PFSK-1 (cell line): ENCODE measurements at regions not wholly inside any gene's neighbourhood (a gene's known extent, or its start where the extent isn't known, plus 50 kb on each side); places are given as distances from the start of the nearest gene placed in this dataset.

ENCODE experiments used
- FOXP2 ChIP-seq: optimal IDR thresholded peaks from 2 replicates; pipeline ENCODE3; 2011; ENCODE audit warnings: borderline replicate concordance, control low read depth, inconsistent platforms; ENCODE audit not compliant: insufficient read depth; ENCODE audit errors: extremely low read length, extremely low read depth
- POLR2AphosphoS5 ChIP-seq: IDR thresholded peaks from 2 replicates; pipeline ENCODE4 v1.6.1; 2012; ENCODE audit warnings: low read depth, mild to moderate bottlenecking, control low read depth, low read length, moderate library complexity
- REST ChIP-seq, 2 experiments: IDR thresholded peaks; 2 replicates each; pipeline versions ENCODE4 v1.6.1 to v1.8.0; 2011 to 2012; ENCODE audit warnings: low read depth in 2 of 2, low read length in 2 of 2, control low read depth in 1 of 2, inconsistent platforms in 1 of 2, mild to moderate bottlenecking in 1 of 2, moderate library complexity in 1 of 2; ENCODE audit not compliant: insufficient read depth in 1 of 2
- SIN3A ChIP-seq: IDR thresholded peaks from 2 replicates; pipeline ENCODE4 v1.6.1; 2012; ENCODE audit warnings: mild to moderate bottlenecking, low read length, moderate library complexity, borderline replicate concordance; ENCODE audit not compliant: insufficient read depth
- TAF1 ChIP-seq: IDR thresholded peaks from 2 replicates; pipeline ENCODE4 v1.6.1; 2012; ENCODE audit warnings: low read length, control low read depth, borderline replicate concordance; ENCODE audit not compliant: insufficient read depth

DNA sequence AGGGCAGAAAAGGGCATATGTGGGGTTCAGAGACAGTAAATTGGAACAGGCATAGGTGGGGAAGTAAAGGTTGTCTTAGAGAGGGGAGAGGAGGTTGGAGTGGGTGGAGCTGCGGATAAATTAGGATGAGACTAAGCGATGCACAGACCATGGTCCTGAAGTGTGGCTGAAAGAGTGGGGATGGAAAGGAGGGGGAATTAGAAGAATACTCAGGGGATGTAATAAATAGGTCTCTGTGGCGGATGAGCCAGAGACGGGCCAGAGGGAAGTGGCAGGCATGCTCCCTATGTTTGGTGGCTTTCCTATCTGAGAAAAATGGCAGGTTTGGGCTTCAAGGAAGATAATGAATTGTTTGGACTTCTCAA, 123.4 kb downstream of the OLFM4 start:
- TF ChIP-seq FOXP2 (no peak), SIN3A (no peak), TAF1 (no peak), POLR2AphosphoS5 (no peak), REST (IDR thresholded peaks at IDR 0.05; ENCODE audit: insufficient read depth in 1 of 2, low read depth in 2 of 2, low read length in 2 of 2) (no peak)

- no peak for TF ChIP-seq SIN3A
- TF ChIP-seq FOXP2: no peak
- no peak for TF ChIP-seq TAF1
- TF ChIP-seq POLR2AphosphoS5: no peak
- no peak for TF ChIP-seq REST (IDR thresholded peaks at IDR 0.05; ENCODE audit: insufficient read depth in 1 of 2, low read depth in 2 of 2, low read length in 2 of 2)
Measured at GRCh38 chr13:53158201-53158600, 129.6 kb downstream of the OLFM4 start.

GRCh38 chr13:53159431-53159830, 130.8 kb downstream of the OLFM4 start:
- no peak for TF ChIP-seq REST (IDR thresholded peaks at IDR 0.05; ENCODE audit: insufficient read depth in 1 of 2, low read depth in 2 of 2, low read length in 2 of 2)
- no peak for TF ChIP-seq TAF1
- no peak for TF ChIP-seq FOXP2
- no peak for TF ChIP-seq POLR2AphosphoS5
- no peak for TF ChIP-seq SIN3A

- no peak for TF ChIP-seq SIN3A
- no peak for TF ChIP-seq FOXP2
- no peak for TF ChIP-seq TAF1
- no peak for TF ChIP-seq REST (IDR thresholded peaks at IDR 0.05; ENCODE audit: insufficient read depth in 1 of 2, low read depth in 2 of 2, low read length in 2 of 2)
- no peak for TF ChIP-seq POLR2AphosphoS5
Measured at GRCh38 chr13:53160211-53160610, 131.6 kb downstream of the OLFM4 start.

GRCh38 chr13:53161251-53161650, 132.6 kb downstream of the OLFM4 start:
- no peak for TF ChIP-seq SIN3A
- no peak for TF ChIP-seq TAF1
- no peak for TF ChIP-seq REST (IDR thresholded peaks at IDR 0.05; ENCODE audit: insufficient read depth in 1 of 2, low read depth in 2 of 2, low read length in 2 of 2)
- no peak for TF ChIP-seq FOXP2
